ENCODE measurements at regions not wholly inside any gene's neighbourhood (a gene's known extent, or its start where the extent isn't known, plus 50 kb on each side); places are given as distances from the start of the nearest gene placed in this dataset.
A peak's percentile ranks its signal among the peaks of the same experiment; 100 is the strongest.

- Histone ChIP-seq H3K36me3 (no peaks in the 10 kb centered on the region), H3K27me3 (no peaks in the 10 kb centered on the region), H3K4me3 (no peak overlapping the region), H3K9me3 (no peaks in the 10 kb centered on the region), H3K4me1 (peaks cover 0 to 9% (median 0%) of the 10 kb centered on the region in 3 donors), H3K27ac (no peak overlapping the region)
- ATAC-seq (peak in 2 of 4 donors; percentile 54 to 65), DNase-seq (no peak), FAIRE-seq (no peak)
- 64 to 74% methylated on average over 9 of the region's 9 CpGs for WGBS, 2 donors
- intact Hi-C loops (cut with DNase I) = no loop called here
- no peak for TF ChIP-seq CTCF (IDR thresholded peaks at IDR 0.05)
Observed at GRCh38 chr7:91342346-91342745, 78.1 kb downstream of the FZD1 start.

GRCh38 chr7:91343420-91343960 lies 79.3 kb downstream of the FZD1 start:
- Histone ChIP-seq H3K9me3 (no peaks in the 10 kb centered on the region), H3K27ac (no peak overlapping the region), H3K36me3 (no peaks in the 10 kb centered on the region), H3K27me3 (no peaks in the 10 kb centered on the region), H3K4me1 (peaks cover 0 to 9% (median 0%) of the 10 kb centered on the region in 3 donors), H3K4me3 (no peak overlapping the region)
- intact Hi-C loops (cut with DNase I) = no loop called here
- ATAC-seq (no peak), DNase-seq (no peak), FAIRE-seq (no peak)
- 75 to 78% methylated on average over 4 of the region's 4 CpGs for WGBS, 2 donors
- TF ChIP-seq CTCF (IDR thresholded peaks at IDR 0.05) = no peak

- peak in 2 of 4 donors; percentile 19 to 43 for ATAC-seq
- peaks cover 0 to 9% (median 0%) of the 10 kb centered on the region in 3 donors for H3K4me1 ChIP-seq
- 24 to 29% methylated on average over 6 of the region's 6 CpGs for WGBS, 2 donors
Observed at GRCh38 chr7:91343996-91344629, 79.9 kb downstream of the FZD1 start.

GRCh38 chr7:91344911-91345310 lies 80.7 kb downstream of the FZD1 start:
- peaks cover 0 to 9% (median 0%) of the 10 kb centered on the region in 3 donors for H3K4me1 ChIP-seq
- intact Hi-C loops (cut with DNase I) = no loop called here
- ATAC-seq (peak in 2 of 4 donors; percentile 66 to 76), FAIRE-seq (no peak), DNase-seq (no peak)
- WGBS, 2 donors = 82 to 84% methylated on average over 5 of the region's 5 CpGs
- no peaks in the 10 kb centered on the region for H3K9me3 ChIP-seq
- H3K27me3 ChIP-seq = no peaks in the 10 kb centered on the region
- no peaks in the 10 kb centered on the region for H3K36me3 ChIP-seq
- H3K27ac ChIP-seq = no peak overlapping the region
- H3K4me3 ChIP-seq = no peak overlapping the region
- no peak for TF ChIP-seq CTCF (IDR thresholded peaks at IDR 0.05)

More at GRCh38 chr7:91343996-91344629, 79.9 kb downstream of the FZD1 start:
- intact Hi-C loops (cut with DNase I) = no loop called here
- TF ChIP-seq CTCF (IDR thresholded peaks at IDR 0.05) = no peak
- Histone ChIP-seq H3K4me3 (no peak overlapping the region), H3K27ac (no peak overlapping the region), H3K27me3 (no peaks in the 10 kb centered on the region), H3K36me3 (no peaks in the 10 kb centered on the region), H3K9me3 (no peaks in the 10 kb centered on the region)
- DNase-seq (no peak), FAIRE-seq (no peak)

- TF ChIP-seq CTCF (IDR thresholded peaks at IDR 0.05) = no peak
- Histone ChIP-seq H3K9me3 (no peaks in the 10 kb centered on the region), H3K27me3 (no peaks in the 10 kb centered on the region), H3K27ac (no peak overlapping the region), H3K4me1 (peaks cover 0 to 9% (median 0%) of the 10 kb centered on the region in 3 donors), H3K36me3 (no peaks in the 10 kb centered on the region), H3K4me3 (no peak overlapping the region)
- FAIRE-seq (no peak), ATAC-seq (no peak), DNase-seq (no peak)
- 90 to 94% methylated on average over 1 of the region's 1 CpG for WGBS, 2 donors
- intact Hi-C loops (cut with DNase I) = no loop called here
Observed at GRCh38 chr7:91345449-91345848, 81.2 kb downstream of the FZD1 start.
